NCI-H2107 (cell line): ENCODE measurements at regions not wholly inside any gene's neighbourhood (a gene's known extent, or its start where the extent isn't known, plus 50 kb on each side); places are given as distances from the start of the nearest gene placed in this dataset.

ENCODE experiments used
- DNase-seq: peaks from one replicate; lab custom pipeline; 2025; lab: John Stamatoyannopoulos, UW

- DNase-seq: no peak
These were observed 203.8 kb upstream of the SOX1 start for GRCh38 chr13:111862836-111863815.

GRCh38 chr13:111864566-111864965 lies 202.4 kb upstream of the SOX1 start:
- DNase-seq: no peak

- DNase-seq: no peak
These were observed 201.9 kb upstream of the SOX1 start for GRCh38 chr13:111865046-111865445.

- DNase-seq: no peak
These were observed 201.1 kb upstream of the SOX1 start for GRCh38 chr13:111865826-111866225.

- DNase-seq: no peak
These were observed 200.2 kb upstream of the SOX1 start for GRCh38 chr13:111866731-111867245.

GRCh38 chr13:111867657-111868056 lies 199.3 kb upstream of the SOX1 start:
- no peak for DNase-seq

- DNase-seq: no peak
These were observed 198.2 kb upstream of the SOX1 start for GRCh38 chr13:111868716-111869115.

GRCh38 chr13:111872475-111873150 lies 194.3 kb upstream of the SOX1 start:
- no peak for DNase-seq

GRCh38 chr13:111873676-111874178 lies 193.2 kb upstream of the SOX1 start:
- DNase-seq: no peak

- no peak for DNase-seq
These were observed 192.0 kb upstream of the SOX1 start for GRCh38 chr13:111874981-111875380.

GRCh38 chr13:111875915-111876314 lies 191.0 kb upstream of the SOX1 start:
- DNase-seq: no peak

- no peak for DNase-seq
These were observed 190.4 kb upstream of the SOX1 start for GRCh38 chr13:111876506-111876905.

- DNase-seq: no peak
These were observed 189.0 kb upstream of the SOX1 start for GRCh38 chr13:111877906-111878305.

- DNase-seq: no peak
These were observed 187.2 kb upstream of the SOX1 start for GRCh38 chr13:111879719-111880118.

GRCh38 chr13:111880185-111880584 lies 186.8 kb upstream of the SOX1 start:
- DNase-seq: no peak

- DNase-seq: no peak
These were observed 185.2 kb upstream of the SOX1 start for GRCh38 chr13:111881700-111882099.

- DNase-seq: no peak
These were observed 184.6 kb upstream of the SOX1 start for GRCh38 chr13:111882351-111882750.

GRCh38 chr13:111883571-111884343 lies 183.2 kb upstream of the SOX1 start:
- no peak for DNase-seq

GRCh38 chr13:111886217-111886945 lies 180.6 kb upstream of the SOX1 start:
- DNase-seq: no peak

- no peak for DNase-seq
These were observed 173.8 kb upstream of the SOX1 start for GRCh38 chr13:111893071-111893606.
